OCI-LY3 (cell line): ENCODE measurements at regions not wholly inside any gene's neighbourhood (a gene's known extent, or its start where the extent isn't known, plus 50 kb on each side); places are given as distances from the start of the nearest gene placed in this dataset.

ENCODE experiments used
- H2AFZ ChIP-seq: fragments of 200-600, 300-600 bp; shearing (Covaris generic); 2 replicates; pipeline ENCODE4 v1.6.0; 2014; ENCODE audit warnings: antibody characterized with exemption, low read depth, low read length
- H3K27ac ChIP-seq: fragments of 200-600, 300-600 bp; sonication (generic); 2 replicates; pipeline ENCODE4 v1.5.1; 2014; ENCODE audit warnings: mild to moderate bottlenecking, low read length, moderate library complexity, mixed read lengths
- H3K27me3 ChIP-seq: fragments of 200-600, 300-600 bp; sonication (generic); 2 replicates; pipeline ENCODE4 v1.6.1; 2014; ENCODE audit warnings: low read depth, low read length, mixed read lengths
- H3K36me3 ChIP-seq: fragments of 200-600, 300-600 bp; sonication (generic); replicated peaks from 2 replicates; pipeline ENCODE3; 2014; ENCODE audit warnings: low read depth, low read length, mixed read lengths
- H3K4me1 ChIP-seq: fragments of 300-600, 200-600 bp; sonication (generic); 2 replicates; pipeline ENCODE4 v1.6.1; 2014; ENCODE audit warnings: low read length, mixed read lengths
- H3K4me2 ChIP-seq: fragments of 200-600, 300-600 bp; sonication (generic); 2 replicates; pipeline ENCODE4 v1.6.1; 2014; ENCODE audit warnings: low read length, mixed read lengths
- H3K4me3 ChIP-seq: fragments of 300-600, 200-600 bp; sonication (generic); 2 replicates; pipeline ENCODE4 v1.5.1; 2014; ENCODE audit warnings: antibody characterized with exemption, mild to moderate bottlenecking, low read length, moderate library complexity
- H3K79me2 ChIP-seq: fragments of 300-600, 200-600 bp; shearing (Covaris generic); 2 replicates; pipeline ENCODE4 v1.6.1; 2014; ENCODE audit warnings: mild to moderate bottlenecking, low read length, mixed read lengths
- H3K9ac ChIP-seq: fragments of 300-600, 200-600 bp; shearing (Covaris generic); 2 replicates; pipeline ENCODE4 v1.6.0; 2014; ENCODE audit warnings: mild to moderate bottlenecking, low read length, moderate library complexity
- H3K9me3 ChIP-seq: fragments of 200-600, 300-600 bp; shearing (Covaris generic); 2 replicates; pipeline ENCODE4 v1.6.1; 2014; ENCODE audit warnings: low read length, mixed read lengths; ENCODE audit not compliant: insufficient read depth
- H4K20me1 ChIP-seq: fragments of 200-600, 300-600 bp; sonication (generic); 2 replicates; pipeline ENCODE4 v1.6.1; 2016; ENCODE audit warnings: low read length, mixed read lengths; ENCODE audit not compliant: insufficient read depth
- EZH2phosphoT487 ChIP-seq: fragments of 200-600 bp; shearing (Covaris generic); IDR thresholded peaks from 2 replicates; pipeline ENCODE4 v1.6.1; 2018; ENCODE audit warnings: antibody characterized with exemption, mixed run types, low read depth
- TF ChIP-seq, protein P1 (sequence below): fragments of 200-600, 300-600 bp; sonication (generic); IDR thresholded peaks from 2 replicates; pipeline ENCODE4 v1.5.1; 2014; ENCODE audit warnings: antibody characterized with exemption, low read length, low read depth

DNA sequence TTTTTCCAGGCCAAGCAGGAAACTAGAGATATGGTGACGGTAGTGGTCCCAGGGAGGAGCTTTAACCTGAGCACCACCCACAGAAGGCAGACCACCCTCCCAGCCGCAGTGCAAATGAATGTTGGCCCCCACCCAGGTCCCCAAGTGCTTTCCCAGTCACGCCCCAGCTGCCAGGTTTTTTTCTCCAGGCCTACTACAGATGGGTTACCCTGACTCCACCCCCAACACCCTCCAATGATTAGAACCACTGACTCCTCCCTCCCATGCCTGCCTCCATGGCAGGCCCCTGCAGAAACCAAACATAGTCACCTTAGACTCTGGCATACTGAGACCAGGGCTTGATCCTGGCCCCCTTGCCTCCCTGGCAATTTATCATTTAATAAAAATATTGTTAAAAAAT is 58.7 kb upstream of the CHST1 start:
- Histone ChIP-seq H3K9ac (no peak overlapping the region), H3K4me1 (peaks cover 8% of the 10 kb centered on the region), H3K27me3 (peaks cover 21% of the 10 kb centered on the region), H3K79me2 (no peaks in the 10 kb centered on the region), H2AFZ (no peak overlapping the region), H3K36me3 (no peaks in the 10 kb centered on the region), H3K9me3 (no peaks in the 10 kb centered on the region), H3K4me3 (no peak overlapping the region), H3K27ac (no peak overlapping the region), H3K4me2 (no peak overlapping the region), H4K20me1 (no peaks in the 10 kb centered on the region)
- TF ChIP-seq, protein P1, sequence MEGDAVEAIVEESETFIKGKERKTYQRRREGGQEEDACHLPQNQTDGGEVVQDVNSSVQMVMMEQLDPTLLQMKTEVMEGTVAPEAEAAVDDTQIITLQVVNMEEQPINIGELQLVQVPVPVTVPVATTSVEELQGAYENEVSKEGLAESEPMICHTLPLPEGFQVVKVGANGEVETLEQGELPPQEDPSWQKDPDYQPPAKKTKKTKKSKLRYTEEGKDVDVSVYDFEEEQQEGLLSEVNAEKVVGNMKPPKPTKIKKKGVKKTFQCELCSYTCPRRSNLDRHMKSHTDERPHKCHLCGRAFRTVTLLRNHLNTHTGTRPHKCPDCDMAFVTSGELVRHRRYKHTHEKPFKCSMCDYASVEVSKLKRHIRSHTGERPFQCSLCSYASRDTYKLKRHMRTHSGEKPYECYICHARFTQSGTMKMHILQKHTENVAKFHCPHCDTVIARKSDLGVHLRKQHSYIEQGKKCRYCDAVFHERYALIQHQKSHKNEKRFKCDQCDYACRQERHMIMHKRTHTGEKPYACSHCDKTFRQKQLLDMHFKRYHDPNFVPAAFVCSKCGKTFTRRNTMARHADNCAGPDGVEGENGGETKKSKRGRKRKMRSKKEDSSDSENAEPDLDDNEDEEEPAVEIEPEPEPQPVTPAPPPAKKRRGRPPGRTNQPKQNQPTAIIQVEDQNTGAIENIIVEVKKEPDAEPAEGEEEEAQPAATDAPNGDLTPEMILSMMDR, result no peak
- TF ChIP-seq EZH2phosphoT487, result no peak

DNA sequence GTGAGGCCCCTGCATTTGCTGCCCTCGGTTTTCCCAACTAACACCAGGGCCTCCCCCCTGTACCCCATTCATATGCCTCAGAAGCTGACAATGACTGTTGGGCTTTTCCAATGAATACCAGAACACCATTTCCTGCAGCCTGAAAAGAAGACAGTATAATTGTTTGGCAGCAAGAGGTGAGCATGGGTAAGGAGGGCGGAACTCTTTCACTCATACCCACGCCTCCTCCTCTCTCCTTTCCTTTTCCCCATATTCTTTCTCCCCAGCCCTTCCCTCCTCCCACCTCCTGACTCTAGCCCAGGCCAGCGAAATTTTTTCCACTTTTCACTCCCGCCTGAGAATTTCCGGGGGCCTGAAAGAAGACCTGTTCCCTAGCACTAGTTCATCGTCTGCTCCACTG is 58.0 kb upstream of the CHST1 start:
- no peak overlapping the region for H3K4me2 ChIP-seq
- no peaks in the 10 kb centered on the region for H3K79me2 ChIP-seq
- H3K9ac ChIP-seq, result no peak overlapping the region
- H3K27ac ChIP-seq, result no peak overlapping the region
- no peaks in the 10 kb centered on the region for H3K9me3 ChIP-seq
- TF ChIP-seq, protein P1, result no peak
- TF ChIP-seq EZH2phosphoT487, result no peak
- H4K20me1 ChIP-seq, result no peaks in the 10 kb centered on the region
- no peak overlapping the region for H3K4me3 ChIP-seq
- H3K36me3 ChIP-seq, result no peaks in the 10 kb centered on the region
- peaks cover 8% of the 10 kb centered on the region for H3K4me1 ChIP-seq
- peaks cover 28% of the 10 kb centered on the region for H3K27me3 ChIP-seq
- H2AFZ ChIP-seq, result no peak overlapping the region

DNA sequence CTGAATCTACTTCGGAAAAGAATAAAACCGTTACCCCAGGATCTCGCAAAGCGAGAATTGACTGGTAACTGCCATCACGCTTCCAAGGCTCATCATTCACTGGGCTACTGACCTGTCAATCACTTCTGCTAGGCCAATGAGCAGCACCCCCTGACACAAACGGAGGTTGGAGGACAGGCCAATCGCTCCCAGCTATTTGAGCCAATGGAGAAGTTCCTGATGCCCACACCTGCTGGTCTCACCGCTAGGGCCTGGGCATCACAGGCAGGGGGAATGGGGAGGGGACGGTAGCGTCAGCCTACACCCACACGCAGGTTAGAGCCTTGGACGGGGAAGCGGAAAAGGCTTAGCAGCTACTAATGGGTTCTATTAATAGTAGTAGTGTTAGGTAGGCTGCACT is 56.7 kb upstream of the CHST1 start:
- no peak overlapping the region for H2AFZ ChIP-seq
- H3K27ac ChIP-seq, result no peak overlapping the region
- no peaks in the 10 kb centered on the region for H3K79me2 ChIP-seq
- H3K27me3 ChIP-seq, result peaks cover 32% of the 10 kb centered on the region
- H3K9me3 ChIP-seq, result no peaks in the 10 kb centered on the region
- H3K4me1 ChIP-seq, result peaks cover 8% of the 10 kb centered on the region
- H3K4me3 ChIP-seq, result no peak overlapping the region
- no peak overlapping the region for H3K9ac ChIP-seq
- H3K4me2 ChIP-seq, result no peak overlapping the region
- TF ChIP-seq EZH2phosphoT487, result no peak
- TF ChIP-seq, protein P1, result no peak
- H3K36me3 ChIP-seq, result no peaks in the 10 kb centered on the region
- H4K20me1 ChIP-seq, result no peaks in the 10 kb centered on the region

DNA sequence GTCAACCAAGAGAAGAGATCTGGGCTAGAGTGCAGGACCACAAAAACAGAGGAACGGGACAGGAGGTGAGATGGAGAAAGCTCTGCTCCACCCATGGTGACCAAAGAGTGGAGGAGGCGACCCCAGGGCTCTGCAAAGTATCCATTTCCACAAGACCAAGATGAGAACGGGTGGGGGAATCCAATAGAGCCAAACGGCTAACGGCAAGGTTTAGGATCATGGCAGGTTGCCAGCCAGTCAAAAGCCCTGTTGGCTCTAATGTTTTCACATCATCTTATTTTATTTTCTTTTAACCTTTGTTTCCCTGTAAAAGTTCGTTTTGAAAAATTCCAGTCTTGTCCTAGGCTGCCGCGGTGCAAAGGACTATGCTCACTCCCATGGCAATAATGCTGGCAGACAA is 52.1 kb upstream of the CHST1 start:
- H3K9me3 ChIP-seq, result no peaks in the 10 kb centered on the region
- no peak overlapping the region for H3K4me2 ChIP-seq
- no peak overlapping the region for H3K9ac ChIP-seq
- H3K4me3 ChIP-seq, result no peak overlapping the region
- no peaks in the 10 kb centered on the region for H3K36me3 ChIP-seq
- TF ChIP-seq, protein P1, result no peak
- no peak for TF ChIP-seq EZH2phosphoT487
- H3K79me2 ChIP-seq, result no peaks in the 10 kb centered on the region
- H2AFZ ChIP-seq, result no peak overlapping the region
- H3K27me3 ChIP-seq, result peaks cover 44% of the 10 kb centered on the region
- no peak overlapping the region for H3K27ac ChIP-seq
- H3K4me1 ChIP-seq, result no peaks in the 10 kb centered on the region
- no peaks in the 10 kb centered on the region for H4K20me1 ChIP-seq
